Left colon (tissue), 2 donors: ENCODE measurements at regions not wholly inside any gene's neighbourhood (a gene's known extent, or its start where the extent isn't known, plus 50 kb on each side); places are given as distances from the start of the nearest gene placed in this dataset.

ENCODE experiments used
- ATAC-seq: fragments of 200-7000 bp; cut with Tn5 transposase; one replicate; pipeline ENCODE4 v1.9.1; 2020; ENCODE audit warnings: mild to moderate bottlenecking, moderate library complexity
- DNase-seq, 2 donors: peaks; one replicate each; pipeline ENCODE4 v3.0.0-alpha.2; 2020
- intact Hi-C, 2 donors: fragments of 100-400 bp; cut with DNase I in 1 of 2; cut with micrococcal nuclease in 1 of 2; formaldehyde crosslinking; loops; one replicate each; pipeline versions ENCODE4 v1.11.2 to v1.14.0; 2022; cut with DNase I, micrococcal nuclease
- donor health status: DM: no; HTN: no; CAD: no.
- donor health status: DM: yes; HTN: yes; CAD: no.

GRCh38 chr20:9981829-9982228 lies 53.0 kb upstream of the ANKEF1 start:
- DNase-seq (peak; percentile 31 to 44), ATAC-seq (peak; percentile 98)
- intact Hi-C loops = loop anchor here in 1 of 2 donors (5.0 kb wide), 1 partner anchor 110 kb away; no protein-coding TSS in a partner anchor

GRCh38 chr20:9978397-9979004 lies 56.3 kb upstream of the ANKEF1 start:
- peak; percentile 77 for ATAC-seq
- intact Hi-C loops = loop anchor here (5.0 to 10.0 kb wide), 2 partner anchors 116 to 449 kb away; no protein-coding TSS in a partner anchor
- DNase-seq = no peak

DNA sequence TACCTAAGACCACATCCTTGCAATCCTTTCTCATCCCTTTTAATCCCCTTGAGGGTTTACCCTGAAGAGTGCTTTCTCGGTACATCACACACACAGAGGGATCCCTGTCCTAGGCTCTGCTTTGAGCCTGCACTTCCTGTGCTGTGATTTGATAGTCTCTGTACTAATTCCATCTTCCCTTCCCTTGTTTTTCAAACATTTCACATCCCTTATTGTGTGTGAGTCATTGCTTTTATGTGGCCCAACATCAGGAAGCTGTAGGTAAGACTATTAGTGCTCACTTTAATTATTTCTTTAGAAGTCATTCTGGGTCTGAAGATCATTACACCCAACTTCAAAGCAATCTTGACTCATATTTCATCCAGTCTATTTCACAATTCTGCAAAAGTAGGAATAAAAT lies 57.2 kb upstream of the ANKEF1 start:
- DNase-seq = no peak
- intact Hi-C loops = loop anchor here (5.0 to 10.0 kb wide), 2 partner anchors 117 to 450 kb away; no protein-coding TSS in a partner anchor
- no peak for ATAC-seq

DNA sequence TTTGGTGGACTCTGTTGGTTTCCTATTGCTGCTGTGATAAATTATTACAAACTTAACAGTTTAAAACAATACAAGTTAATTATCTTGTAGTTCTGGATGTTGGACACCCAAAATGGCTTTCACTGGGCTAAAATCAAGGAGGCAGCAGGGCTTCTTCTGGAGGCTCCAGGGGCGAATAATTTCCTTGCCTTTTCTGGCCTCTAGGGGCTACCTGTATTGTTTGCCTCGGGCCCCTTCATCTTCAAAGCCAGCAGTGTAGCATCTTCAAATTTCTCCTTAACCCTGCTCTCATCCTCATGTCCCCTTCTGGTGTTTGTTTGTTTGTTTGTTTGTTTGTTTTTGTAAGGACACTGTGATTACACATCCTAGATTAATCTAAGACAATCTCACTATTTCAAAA lies 60.5 kb upstream of the ANKEF1 start:
- ATAC-seq (no peak), DNase-seq (no peak)
- intact Hi-C loops = loop anchor here in 1 of 2 donors (10.0 kb wide), 1 partner anchor 120 kb away; no protein-coding TSS in a partner anchor

GRCh38 chr20:9971746-9972145 lies 63.0 kb upstream of the ANKEF1 start:
- intact Hi-C loops = loop anchor here in 1 of 2 donors (10.0 kb wide), 1 partner anchor 123 kb away; no protein-coding TSS in a partner anchor

GRCh38 chr20:9969626-9970025 lies 65.2 kb upstream of the ANKEF1 start:
- intact Hi-C loops = loop anchor here in 1 of 2 donors (10.0 kb wide), 1 partner anchor 125 kb away; no protein-coding TSS in a partner anchor
- no peak for ATAC-seq

More at GRCh38 chr20:9971746-9972145, 63.0 kb upstream of the ANKEF1 start:
- ATAC-seq (no peak), DNase-seq (no peak)

DNA sequence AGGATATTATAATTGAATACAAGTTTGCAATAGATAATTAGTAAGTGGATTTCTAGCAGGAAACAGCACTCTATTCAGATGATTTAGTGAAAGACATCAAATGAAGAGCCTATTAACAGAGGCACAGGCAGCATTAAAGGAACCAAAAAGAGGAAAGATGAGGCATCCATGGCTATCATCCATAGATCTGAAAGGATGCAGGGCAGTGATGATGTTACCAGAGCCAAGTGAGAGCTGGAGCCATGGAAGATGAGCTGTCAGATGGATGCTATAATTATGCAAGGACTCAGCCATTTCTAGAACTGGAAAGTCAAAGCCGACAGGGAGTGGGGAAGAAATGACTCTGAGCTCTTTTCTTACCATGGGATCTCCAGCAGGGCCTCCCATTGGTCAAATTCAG lies 66.8 kb upstream of the ANKEF1 start:
- no peak for ATAC-seq
- no peak for DNase-seq
- intact Hi-C loops = no loop called here

More at GRCh38 chr20:9969626-9970025, 65.2 kb upstream of the ANKEF1 start:
- DNase-seq = no peak

GRCh38 chr20:9966966-9967365 lies 67.8 kb upstream of the ANKEF1 start:
- DNase-seq (no peak), ATAC-seq (no peak)
- intact Hi-C loops = no loop called here

GRCh38 chr20:9963029-9963428 lies 71.8 kb upstream of the ANKEF1 start:
- intact Hi-C loops = no loop called here
- ATAC-seq = no peak

DNA sequence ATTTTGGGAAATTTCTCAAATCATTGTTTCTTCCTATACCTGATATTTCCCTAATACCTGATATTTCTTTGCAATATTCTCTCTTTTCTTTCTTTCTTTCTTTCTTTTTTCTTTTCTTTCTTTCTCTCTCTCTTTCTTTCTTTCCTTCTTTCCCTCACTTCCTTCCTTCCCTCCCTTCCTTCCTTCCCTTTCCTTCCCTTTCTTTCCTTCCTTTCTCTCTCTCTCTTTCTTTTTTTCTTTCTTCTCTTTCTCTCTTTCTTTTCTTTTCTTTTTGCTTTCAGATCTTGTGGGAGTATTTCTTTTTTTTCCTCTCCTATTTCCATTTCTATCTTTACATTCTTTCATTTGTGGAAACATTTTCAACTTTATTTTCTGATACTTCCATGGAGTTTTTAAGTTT lies 76.1 kb upstream of the ANKEF1 start:
- intact Hi-C loops = no loop called here
- no peak for ATAC-seq
- DNase-seq = no peak

More at GRCh38 chr20:9963029-9963428, 71.8 kb upstream of the ANKEF1 start:
- DNase-seq = no peak

GRCh38 chr20:9955646-9956045 lies 79.1 kb upstream of the ANKEF1 start:
- intact Hi-C loops = no loop called here
- no peak for DNase-seq
- no peak for ATAC-seq

DNA sequence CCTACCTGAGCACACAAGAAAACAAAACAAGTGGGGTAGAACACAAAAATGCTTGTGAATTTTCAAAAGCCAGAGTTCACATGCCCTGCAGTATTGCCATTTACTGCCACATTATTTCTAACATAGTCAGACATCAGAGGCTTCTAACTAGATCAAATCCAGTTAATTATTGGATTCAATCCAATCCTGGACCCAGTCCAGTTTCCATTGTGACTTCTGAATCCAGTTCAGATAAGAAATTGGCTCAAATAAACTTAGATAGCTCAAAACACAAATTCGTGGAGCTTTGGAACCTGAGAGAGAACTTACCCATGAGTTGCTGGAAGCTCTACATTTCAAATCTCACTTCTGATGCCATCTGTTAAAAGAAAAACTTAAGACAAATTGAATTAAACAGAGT lies 85.2 kb upstream of the ANKEF1 start:
- no peak for DNase-seq

DNA sequence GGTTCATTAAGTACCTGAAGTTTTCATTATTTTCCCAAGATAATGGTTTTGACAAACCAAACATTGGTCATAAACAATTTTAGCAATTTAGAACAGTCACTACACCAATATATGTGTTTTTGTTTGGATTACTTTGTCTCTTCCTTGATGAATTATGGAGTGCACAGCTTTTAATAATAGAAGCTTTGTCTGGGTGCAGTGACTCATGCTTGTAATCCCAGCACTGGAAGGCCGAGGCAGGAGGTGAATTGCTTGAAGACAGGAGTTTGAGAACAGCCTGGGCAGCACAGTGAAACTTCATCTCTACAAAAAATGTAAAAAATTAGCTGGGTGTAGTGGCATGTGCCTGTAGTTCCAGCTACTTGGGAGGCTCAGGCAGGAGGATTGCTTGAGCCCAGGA lies 89.4 kb upstream of the ANKEF1 start:
- ATAC-seq = no peak
- DNase-seq = no peak
- intact Hi-C loops = no loop called here

More for the DNA sequence above, 85.2 kb upstream of the ANKEF1 start:
- ATAC-seq = no peak
- intact Hi-C loops = no loop called here

GRCh38 chr20:9942736-9943135 lies 92.1 kb upstream of the ANKEF1 start:
- ATAC-seq (no peak), DNase-seq (no peak)
- intact Hi-C loops = no loop called here

GRCh38 chr20:9940329-9940728 lies 94.5 kb upstream of the ANKEF1 start:
- intact Hi-C loops = no loop called here
- DNase-seq (no peak), ATAC-seq (no peak)

GRCh38 chr20:9939231-9939630 lies 95.6 kb upstream of the ANKEF1 start:
- intact Hi-C loops = no loop called here
- DNase-seq (no peak), ATAC-seq (no peak)

DNA sequence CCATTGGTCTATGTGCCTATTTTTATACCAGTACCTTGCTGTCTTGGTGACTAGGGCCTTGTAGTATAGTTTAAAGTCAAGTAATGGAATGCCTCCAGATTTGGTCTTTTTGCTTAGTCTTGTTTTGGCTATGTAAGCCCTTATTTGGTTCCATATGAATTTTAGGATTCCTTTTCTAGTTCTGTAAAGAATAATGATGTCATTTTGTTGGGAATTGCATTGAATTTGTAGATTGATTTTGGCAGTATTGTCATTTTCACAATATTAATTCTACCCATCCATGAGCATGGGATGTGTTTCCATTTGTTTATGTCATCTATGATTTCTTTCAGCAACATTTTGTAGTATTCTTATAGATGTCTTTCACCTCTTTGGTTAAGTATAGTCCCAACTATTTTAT lies 96.4 kb upstream of the PAK5 start:
- ATAC-seq (no peak), DNase-seq (no peak)
- intact Hi-C loops = no loop called here

DNA sequence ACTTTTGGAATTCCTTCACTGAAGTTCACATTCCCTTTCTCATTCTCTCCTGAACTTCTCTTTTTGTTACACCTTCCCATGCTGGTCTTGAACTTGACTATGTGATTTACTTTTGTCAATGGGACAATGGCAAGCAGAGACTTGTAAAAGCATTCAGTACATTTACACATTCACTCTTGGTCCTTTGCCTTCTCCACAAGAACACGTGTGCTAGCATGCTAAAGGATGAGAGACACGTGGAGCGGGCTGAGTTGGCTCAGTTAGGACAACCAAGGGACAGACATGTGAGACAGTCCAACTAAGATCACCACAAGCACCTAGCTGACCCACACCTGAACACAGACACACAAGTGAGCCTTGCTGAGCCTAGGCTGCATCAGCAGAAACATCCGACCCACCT lies 91.3 kb upstream of the PAK5 start:
- DNase-seq = no peak
- intact Hi-C loops = no loop called here

GRCh38 chr20:9928955-9929354 lies 90.1 kb upstream of the PAK5 start:
- intact Hi-C loops = no loop called here
- no peak for DNase-seq
- ATAC-seq = no peak

More for the DNA sequence above, 91.3 kb upstream of the PAK5 start:
- no peak for ATAC-seq

DNA sequence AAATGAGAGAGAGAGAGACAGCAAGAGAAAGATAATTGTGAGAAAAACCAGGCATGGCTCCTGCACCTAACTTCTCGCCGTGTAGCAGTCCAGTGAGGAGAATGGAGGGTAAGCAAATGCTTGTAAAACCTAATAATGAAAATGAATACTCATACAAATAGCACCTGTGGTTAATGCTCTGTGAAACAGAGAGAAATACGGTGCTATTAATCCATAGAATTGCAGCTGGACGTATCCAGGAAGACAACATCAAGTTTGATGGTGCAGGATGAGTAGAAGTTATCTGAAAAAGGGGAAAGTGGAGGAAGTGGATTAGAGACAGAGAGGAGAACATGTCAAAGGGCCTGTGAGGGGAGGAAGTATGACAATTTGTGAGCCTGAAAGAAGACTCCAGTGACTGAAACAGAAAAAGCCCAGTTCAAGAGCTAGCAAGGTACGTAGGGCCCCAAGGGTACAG lies 89.4 kb upstream of the PAK5 start:
- intact Hi-C loops = no loop called here
- DNase-seq (no peak), ATAC-seq (no peak)

DNA sequence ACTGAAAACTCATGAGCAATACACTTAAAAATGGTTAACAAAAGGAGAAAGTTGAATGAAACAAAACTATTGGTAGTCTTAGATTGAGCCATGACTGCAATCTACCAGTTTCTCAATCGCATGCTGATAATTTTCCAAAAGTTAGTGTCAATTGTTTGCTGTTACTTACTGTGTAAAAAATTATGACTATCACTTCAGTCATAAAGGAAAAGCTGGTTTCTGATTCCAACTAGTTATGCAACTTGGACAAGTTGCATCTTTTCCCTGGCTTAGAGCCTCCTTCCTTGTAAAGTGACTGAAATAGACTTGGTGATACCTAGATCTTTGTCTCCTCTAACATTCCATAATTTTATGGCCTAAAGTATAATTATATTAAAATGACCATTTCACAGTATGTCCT lies 88.3 kb upstream of the PAK5 start:
- peak; percentile 34 for ATAC-seq
- no peak for DNase-seq

More for the DNA sequence above, 88.3 kb upstream of the PAK5 start:
- intact Hi-C loops = no loop called here
